Activated CD8-positive, alpha-beta T cell treated with anti-CD3 and anti-CD28 coated beads, Interleukin-2, amount 10 ng/mL, durations not matched to agents 7 days and 5 days (primary cell): ENCODE measurements at regions not wholly inside any gene's neighbourhood (a gene's known extent, or its start where the extent isn't known, plus 50 kb on each side); places are given as distances from the start of the nearest gene placed in this dataset.
"Not testable (repeated sequence)": the region's sequence is repeated elsewhere in the genome, so short reads cannot be mapped to it uniquely, and the experiment has no call there.

Experiments
- ATAC-seq: fragments of 150-1000 bp; cut with Tn5 transposase; one replicate; pipeline ENCODE4 v1.10.0; 2021; ENCODE audit warnings: moderate library complexity
- CTCF ChIA-PET: fragments of 350-600 bp; sonication (Branson Sonifier 250); formaldehyde crosslinking; loops from one replicate; lab custom pipeline; 2021; ENCODE audit warnings: antibody characterized with exemption; lab: Charles Lee
- POLR2A ChIA-PET: fragments of 350-600 bp; sonication (Branson Sonifier 250); formaldehyde crosslinking; loops from one replicate; lab custom pipeline; 2021; ENCODE audit warnings: antibody characterized with exemption; lab: Charles Lee
- DNase-seq: peaks from one replicate; pipeline ENCODE4 v3.0.0-alpha.2; 2020
- H3K27ac Mint-ChIP-seq: one replicate; pipeline ENCODE4 v1.8.0; 2021; ENCODE audit warnings: mild to moderate bottlenecking, mixed read lengths
- H3K27me3 Mint-ChIP-seq: one replicate; pipeline ENCODE4 v1.8.0; 2021; ENCODE audit warnings: low read depth, mixed read lengths
- H3K36me3 Mint-ChIP-seq: one replicate; pipeline ENCODE4 v1.8.0; 2021; ENCODE audit warnings: low read depth, mixed read lengths
- H3K4me1 Mint-ChIP-seq: one replicate; pipeline ENCODE4 v1.8.0; 2021; ENCODE audit warnings: low read depth, mixed read lengths
- H3K4me3 Mint-ChIP-seq: one replicate; pipeline ENCODE4 v1.8.0; 2021; ENCODE audit warnings: mild to moderate bottlenecking, mixed read lengths
- H3K9me3 Mint-ChIP-seq: one replicate; pipeline ENCODE4 v1.8.0; 2022; ENCODE audit warnings: mixed read lengths; ENCODE audit not compliant: insufficient read depth

GRCh38 chr14:52153939-52154338, 85.1 kb upstream of the NID2 start:
- POLR2A ChIA-PET = interaction anchor here (0.9 kb wide), 1 partner anchor 247 kb away, joined by 3 read pairs; no protein-coding TSS in a partner anchor
- peaks cover 17% of the 10 kb centered on the region for H3K9me3 Mint-ChIP-seq
- peaks cover 37% of the 10 kb centered on the region for H3K36me3 Mint-ChIP-seq
- no peak for DNase-seq
- peak; percentile 11 for ATAC-seq
- H3K27ac Mint-ChIP-seq = peak overlapping the region; percentile 85
- CTCF ChIA-PET = no interaction called here
- H3K27me3 Mint-ChIP-seq = no peaks in the 10 kb centered on the region
- H3K4me3 Mint-ChIP-seq = peak overlapping the region; percentile 39
- peaks cover 57% of the 10 kb centered on the region for H3K4me1 Mint-ChIP-seq

GRCh38 chr14:52150162-52150561, 81.3 kb upstream of the NID2 start:
- Mint-ChIP-seq H3K27me3 (peaks cover 4% of the 10 kb centered on the region), H3K27ac (no peak overlapping the region), H3K36me3 (peaks cover 30% of the 10 kb centered on the region), H3K9me3 (peaks cover 22% of the 10 kb centered on the region), H3K4me3 (no peak overlapping the region), H3K4me1 (peaks cover 46% of the 10 kb centered on the region)
- no peak for ATAC-seq
- ChIA-PET POLR2A (no interaction called here), CTCF (no interaction called here)
- no peak for DNase-seq

DNA sequence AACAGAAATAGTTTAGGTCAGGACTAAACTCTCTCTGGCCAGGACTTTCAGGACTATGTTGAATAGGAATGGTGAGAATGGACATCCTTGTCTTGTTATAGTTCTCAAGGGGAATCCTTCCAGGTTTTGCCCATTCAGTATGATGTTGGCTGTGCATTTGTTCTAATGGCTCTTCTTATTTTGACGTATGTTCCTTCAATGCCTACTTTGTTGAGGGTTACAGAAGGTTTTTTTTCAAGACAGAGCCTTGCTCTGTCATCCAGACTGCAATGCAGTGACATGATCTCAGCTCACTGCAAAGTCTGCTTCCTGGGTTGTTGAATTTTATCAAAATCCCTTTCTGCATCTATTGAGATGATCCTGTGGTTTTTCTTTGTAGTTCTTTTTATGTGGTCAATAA, 79.5 kb upstream of the NID2 start:
- POLR2A ChIA-PET = no interaction called here
- peaks cover 29% of the 10 kb centered on the region for H3K4me1 Mint-ChIP-seq
- peaks cover 12% of the 10 kb centered on the region for H3K9me3 Mint-ChIP-seq
- peaks cover 4% of the 10 kb centered on the region for H3K27me3 Mint-ChIP-seq
- CTCF ChIA-PET = interaction anchor here (0.7 to 1.7 kb wide), 2 partner anchors 117 to 154 kb away, joined by 3 read pairs; no protein-coding TSS in a partner anchor
- H3K36me3 Mint-ChIP-seq = peaks cover 17% of the 10 kb centered on the region
- DNase-seq = no peak
- no peak for ATAC-seq
- no peak overlapping the region for H3K4me3 Mint-ChIP-seq
- no peak overlapping the region for H3K27ac Mint-ChIP-seq

DNA sequence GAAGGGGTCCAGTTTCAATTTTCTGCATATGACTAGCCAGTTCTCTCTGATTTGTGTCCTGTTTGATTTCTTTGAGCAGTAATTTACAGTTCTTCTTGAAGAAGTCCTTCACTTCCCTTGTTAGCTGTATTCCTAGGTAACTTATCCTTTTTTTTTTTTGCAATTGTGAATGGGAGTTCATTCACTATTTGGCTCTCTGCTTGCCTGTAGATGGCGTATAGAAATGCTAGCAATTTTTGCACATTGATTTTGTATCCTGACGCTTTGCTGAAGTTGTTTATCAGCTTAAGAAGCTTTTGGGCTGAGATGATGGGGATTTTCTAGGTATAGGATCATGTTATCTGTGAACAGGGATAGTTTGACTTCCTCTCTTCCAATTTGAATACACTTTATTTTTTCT, 77.6 kb upstream of the NID2 start:
- Mint-ChIP-seq H3K4me1 (peaks cover 19% of the 10 kb centered on the region), H3K36me3 (peaks cover 10% of the 10 kb centered on the region), H3K4me3 (no peak overlapping the region), H3K9me3 (peaks cover 5% of the 10 kb centered on the region), H3K27ac (no peak overlapping the region), H3K27me3 (peaks cover 4% of the 10 kb centered on the region)
- ATAC-seq (no peak), DNase-seq (no peak)
- ChIA-PET POLR2A (no interaction called here), CTCF (interaction anchor here (1.0 to 1.7 kb wide), 4 partner anchors 10 to 126 kb away, joined by 3 to 4 read pairs (median 3); no protein-coding TSS in a partner anchor)

GRCh38 chr14:52144099-52144498, 75.2 kb upstream of the NID2 start:
- H3K36me3 Mint-ChIP-seq, H3K9me3 Mint-ChIP-seq, ATAC-seq, CTCF ChIA-PET, POLR2A ChIA-PET, H3K27ac Mint-ChIP-seq, H3K4me3 Mint-ChIP-seq, DNase-seq, H3K27me3 Mint-ChIP-seq: not testable (repeated sequence)
- H3K4me1 Mint-ChIP-seq = peaks cover 10% of the 10 kb centered on the region

DNA sequence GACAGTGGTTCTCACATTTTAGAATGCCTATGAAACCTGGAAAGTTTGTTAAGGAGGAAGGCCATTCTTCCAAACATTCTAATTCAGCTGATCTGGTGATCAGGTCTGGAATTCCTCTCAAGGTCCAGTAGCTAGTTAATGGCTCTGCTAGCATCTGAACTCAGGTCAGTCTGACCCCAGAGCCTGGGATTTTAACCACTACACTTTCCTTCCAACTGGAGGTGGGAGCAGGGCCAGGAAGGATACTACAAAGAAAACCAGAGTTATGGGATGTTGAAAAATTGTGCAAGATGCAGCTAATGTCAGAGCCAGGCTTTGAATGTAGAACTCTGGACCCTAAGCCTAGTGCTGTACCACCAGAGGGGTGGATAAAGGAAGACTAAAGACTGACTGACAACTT, 73.6 kb upstream of the NID2 start:
- peaks cover 5% of the 10 kb centered on the region for H3K4me1 Mint-ChIP-seq
- H3K4me3 Mint-ChIP-seq = no peak overlapping the region
- H3K27me3 Mint-ChIP-seq = peaks cover 4% of the 10 kb centered on the region
- ChIA-PET CTCF (interaction anchor here (1.1 kb wide), 1 partner anchor 16 kb away, joined by 3 read pairs; no protein-coding TSS in a partner anchor), POLR2A (no interaction called here)
- H3K27ac Mint-ChIP-seq = no peak overlapping the region
- H3K9me3 Mint-ChIP-seq = peaks cover 5% of the 10 kb centered on the region
- H3K36me3 Mint-ChIP-seq = peaks cover 4% of the 10 kb centered on the region
- ATAC-seq (no peak), DNase-seq (no peak)

DNA sequence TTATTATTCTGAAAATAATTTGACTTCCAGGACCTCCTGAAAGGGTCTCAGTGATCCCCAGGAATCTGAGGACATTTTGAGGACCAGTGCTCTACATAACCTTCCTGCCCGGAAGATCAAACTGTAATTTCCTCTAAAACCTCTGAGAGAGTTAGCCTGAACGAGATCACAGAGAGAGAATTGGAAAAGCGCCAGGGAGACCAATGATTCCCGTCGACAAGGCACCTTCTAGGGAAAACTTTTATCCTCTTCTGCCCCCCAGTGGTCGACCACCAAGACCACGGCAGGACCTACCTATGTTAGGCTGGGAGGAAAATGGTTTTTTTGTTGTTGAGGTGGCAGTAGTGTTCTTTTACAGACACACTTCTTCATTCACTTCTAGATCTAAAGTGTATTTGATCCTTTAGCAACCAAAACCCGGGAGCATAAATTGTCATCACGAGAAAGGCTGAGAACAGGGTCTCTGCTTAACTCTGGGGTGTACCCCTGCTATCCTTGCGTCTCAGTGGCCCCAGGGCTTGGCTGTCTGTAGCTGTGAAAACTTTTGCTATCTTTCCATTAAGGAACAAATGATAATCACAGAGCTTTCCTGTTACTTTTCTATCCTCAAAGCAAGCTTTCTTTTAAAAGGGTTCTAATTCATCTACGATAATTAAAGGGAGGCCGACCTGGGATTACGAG, 62.9 kb upstream of the NID2 start:
- no peak overlapping the region for H3K27ac Mint-ChIP-seq
- ChIA-PET CTCF (interaction anchor here (0.6 to 2.5 kb wide), 10 partner anchors 8 to 141 kb away, joined by 3 to 11 read pairs (median 4); no protein-coding TSS in a partner anchor), POLR2A (no interaction called here)
- ATAC-seq (no peak), DNase-seq (peak; percentile 67)
- peaks cover 5% of the 10 kb centered on the region for H3K36me3 Mint-ChIP-seq
- peaks cover 13% of the 10 kb centered on the region for H3K9me3 Mint-ChIP-seq
- no peak overlapping the region for H3K4me3 Mint-ChIP-seq
- peaks cover 17% of the 10 kb centered on the region for H3K4me1 Mint-ChIP-seq
- H3K27me3 Mint-ChIP-seq = peaks cover 15% of the 10 kb centered on the region

DNA sequence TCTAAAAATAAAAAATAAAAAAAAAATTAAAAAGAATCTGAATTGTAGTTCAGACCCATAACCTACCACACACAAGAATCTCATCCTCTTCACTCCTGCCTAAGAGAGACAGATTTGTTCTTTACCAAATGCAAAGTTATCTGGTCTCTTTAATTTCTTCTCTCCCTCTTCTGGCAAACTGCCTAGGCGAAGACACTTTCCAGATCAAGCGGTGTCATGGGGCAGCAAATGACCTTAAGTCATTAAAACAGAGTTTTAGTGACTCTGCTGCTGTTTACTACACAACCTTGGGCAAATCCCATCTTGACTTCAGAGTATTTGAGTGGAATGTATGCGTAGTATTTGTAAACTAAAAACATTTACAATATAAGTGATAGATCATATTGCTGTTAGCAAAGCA, 60.9 kb upstream of the NID2 start:
- Mint-ChIP-seq H3K27me3 (peaks cover 15% of the 10 kb centered on the region), H3K36me3 (no peaks in the 10 kb centered on the region), H3K4me1 (peaks cover 33% of the 10 kb centered on the region), H3K9me3 (peaks cover 3% of the 10 kb centered on the region), H3K4me3 (no peak overlapping the region), H3K27ac (no peak overlapping the region)
- POLR2A ChIA-PET = no interaction called here
- DNase-seq (no peak), ATAC-seq (no peak)
- CTCF ChIA-PET = no interaction called here

DNA sequence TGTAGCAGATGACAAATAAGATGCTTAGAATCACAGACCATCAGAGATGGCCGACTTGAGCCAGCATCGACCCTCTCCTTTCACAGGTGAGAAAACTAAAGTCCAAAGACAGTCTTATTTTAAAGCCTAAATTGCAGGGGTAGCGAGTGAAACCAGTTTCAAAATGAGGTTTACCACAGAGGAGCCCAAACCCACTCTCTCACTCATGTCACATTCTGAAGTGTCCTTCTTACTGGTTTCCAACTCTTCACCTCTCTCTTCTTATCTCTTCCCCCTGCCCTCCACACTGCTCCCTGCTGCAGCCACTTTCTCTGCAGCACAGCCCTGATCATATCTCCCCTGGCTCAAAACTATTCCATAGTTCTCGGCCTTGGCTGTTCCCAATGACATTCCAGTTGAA, 57.0 kb upstream of the NID2 start:
- Mint-ChIP-seq H3K4me3 (no peak overlapping the region), H3K4me1 (peaks cover 17% of the 10 kb centered on the region), H3K27ac (peak overlapping the region; percentile 8), H3K9me3 (no peaks in the 10 kb centered on the region), H3K27me3 (peaks cover 19% of the 10 kb centered on the region), H3K36me3 (no peaks in the 10 kb centered on the region)
- ChIA-PET POLR2A (no interaction called here), CTCF (interaction anchor here (1.1 kb wide), 1 partner anchor 16 kb away, joined by 3 read pairs; no protein-coding TSS in a partner anchor)
- ATAC-seq = peak; percentile 68
- DNase-seq = peak; percentile 32

DNA sequence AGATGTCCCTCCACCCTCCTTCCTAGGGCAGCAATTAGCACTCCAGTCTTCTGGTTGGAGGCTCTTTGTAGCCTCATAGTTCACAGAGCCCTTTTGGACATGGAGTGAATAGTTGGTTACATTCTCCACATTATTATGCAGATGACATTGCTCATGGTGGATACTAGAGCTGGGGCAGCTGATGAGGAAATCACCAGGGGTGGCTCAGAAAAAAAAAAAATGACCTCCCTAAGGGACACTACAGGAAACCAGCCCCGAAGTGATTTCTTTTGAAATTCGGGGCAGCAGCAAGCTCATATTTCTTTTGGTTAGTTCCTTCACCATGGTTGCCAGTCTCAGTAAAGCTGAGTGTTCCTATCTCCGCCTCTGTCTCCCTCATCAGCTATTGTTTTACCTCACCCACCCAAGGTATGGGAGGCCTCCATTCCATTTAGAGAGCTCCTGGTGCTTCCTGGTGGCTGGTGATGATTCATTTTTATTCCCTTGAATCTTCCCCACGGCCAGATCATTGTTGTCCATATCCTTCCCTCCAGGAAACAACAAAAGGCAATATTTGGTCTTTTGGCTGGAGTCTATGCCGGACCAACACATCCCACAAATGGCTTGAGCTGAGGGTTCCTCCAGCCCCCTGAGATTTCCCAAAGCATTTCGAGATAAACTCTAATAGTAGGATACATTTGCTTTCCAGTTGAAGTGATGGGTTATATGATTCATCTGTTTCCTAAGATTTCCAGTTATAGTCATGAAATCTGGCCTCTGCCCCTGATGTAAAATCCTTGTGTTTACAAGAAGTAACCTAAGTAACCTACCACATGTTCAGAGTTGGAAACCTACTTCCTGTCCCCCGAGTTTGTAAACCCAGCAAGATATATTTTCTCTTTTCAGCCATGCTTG, 56.2 kb upstream of the NID2 start:
- ChIA-PET POLR2A (no interaction called here), CTCF (interaction anchor here (0.6 kb wide), 1 partner anchor 169 kb away, joined by 4 read pairs; no protein-coding TSS in a partner anchor)
- peaks cover 20% of the 10 kb centered on the region for H3K27me3 Mint-ChIP-seq
- no peaks in the 10 kb centered on the region for H3K9me3 Mint-ChIP-seq
- peaks cover 17% of the 10 kb centered on the region for H3K4me1 Mint-ChIP-seq
- peak; percentile 71 for ATAC-seq
- no peak overlapping the region for H3K27ac Mint-ChIP-seq
- DNase-seq = no peak
- H3K4me3 Mint-ChIP-seq = no peak overlapping the region
- no peaks in the 10 kb centered on the region for H3K36me3 Mint-ChIP-seq

GRCh38 chr14:52122163-52122562, 53.3 kb upstream of the NID2 start:
- DNase-seq, POLR2A ChIA-PET, H3K36me3 Mint-ChIP-seq, CTCF ChIA-PET, ATAC-seq, H3K4me3 Mint-ChIP-seq, H3K27ac Mint-ChIP-seq, H3K9me3 Mint-ChIP-seq: not testable (repeated sequence)
- peaks cover 17% of the 10 kb centered on the region for H3K4me1 Mint-ChIP-seq
- peaks cover 12% of the 10 kb centered on the region for H3K27me3 Mint-ChIP-seq

DNA sequence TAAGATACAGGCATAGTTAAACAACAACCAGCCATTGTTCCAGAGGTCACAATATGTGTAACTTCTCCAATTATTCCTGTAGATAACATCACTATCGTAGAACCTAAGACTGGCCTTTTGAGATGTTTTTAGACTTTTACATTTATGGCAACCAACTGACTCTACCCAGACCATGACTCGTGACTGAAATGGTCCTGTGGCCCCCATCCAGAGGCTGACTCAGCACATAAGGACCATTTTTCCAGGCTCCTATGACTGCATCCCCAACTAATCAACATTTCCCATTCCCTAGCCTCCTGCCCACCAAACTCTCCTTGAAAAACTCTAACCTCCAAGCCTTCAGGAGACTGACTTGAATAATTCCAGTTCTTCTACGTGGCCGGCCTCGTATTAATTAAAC, 52.6 kb upstream of the NID2 start:
- peaks cover 16% of the 10 kb centered on the region for H3K4me1 Mint-ChIP-seq
- DNase-seq = no peak
- peaks cover 14% of the 10 kb centered on the region for H3K27me3 Mint-ChIP-seq
- CTCF ChIA-PET = no interaction called here
- H3K9me3 Mint-ChIP-seq = no peaks in the 10 kb centered on the region
- H3K36me3 Mint-ChIP-seq = no peaks in the 10 kb centered on the region
- no peak for ATAC-seq
- H3K27ac Mint-ChIP-seq = no peak overlapping the region
- POLR2A ChIA-PET = no interaction called here
- no peak overlapping the region for H3K4me3 Mint-ChIP-seq
